ENCODE measurements at regions not wholly inside any gene's neighbourhood (a gene's known extent, or its start where the extent isn't known, plus 50 kb on each side); places are given as distances from the start of the nearest gene placed in this dataset.

DNA sequence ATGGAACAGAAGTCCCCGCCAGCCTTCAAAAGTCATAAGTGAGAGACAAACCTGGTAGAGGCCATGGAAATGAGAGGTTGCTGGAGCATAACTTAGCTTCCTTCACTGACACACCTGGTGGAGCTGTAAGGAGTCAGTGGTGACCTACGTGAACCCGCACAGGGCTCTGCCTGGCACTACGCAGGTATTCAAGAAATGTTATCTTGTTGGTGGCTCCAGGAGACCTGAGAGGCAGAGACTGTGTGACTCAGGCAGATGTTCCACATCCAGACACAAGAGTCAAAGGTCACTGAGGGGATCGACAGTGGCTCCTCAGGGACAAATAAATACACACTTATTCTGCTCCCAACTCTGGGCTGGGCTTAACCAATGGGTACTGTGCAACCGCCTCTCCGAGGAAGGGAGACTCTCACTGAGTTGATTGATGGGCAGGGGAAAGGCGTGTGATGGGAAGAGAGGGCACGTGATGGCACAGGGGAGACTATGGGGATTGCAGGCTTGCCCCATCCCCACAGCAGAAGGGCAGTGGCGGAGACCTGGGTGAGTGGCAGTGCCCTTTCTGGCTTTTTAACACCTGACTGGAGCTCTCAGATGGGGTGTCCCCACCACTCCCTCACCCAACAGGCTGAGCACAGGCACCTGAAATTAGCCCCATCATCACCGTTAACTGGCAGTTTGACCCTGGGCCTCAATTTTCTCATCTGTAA is 111.7 kb upstream of the SMAD3 start:
- in situ Hi-C loops (cut with MboI): no loop called here

More for the DNA sequence above, 111.7 kb upstream of the SMAD3 start:
- H3K4me1 ChIP-seq (ENCODE audit: control insufficient read depth, insufficient read depth, low read length): no peaks in the 10 kb centered on the region
- H3K4me3 ChIP-seq: no peak overlapping the region
- ChIA-PET POLR2A (interaction anchor here (0.6 kb wide), 1 partner anchor 50 kb away, joined by 5 read pairs; no protein-coding TSS in a partner anchor), CTCF (interaction anchor here (1.7 kb wide), 1 partner anchor 350 kb away, joined by 5 read pairs; no protein-coding TSS in a partner anchor), SMC1A (ENCODE audit: uncharacterized antibody, unreplicated experiment) (interaction anchor here (1.2 kb wide), 1 partner anchor 477 kb away, joined by 4 read pairs; no protein-coding TSS in a partner anchor), RAD21 (ENCODE audit: unreplicated experiment) (no interaction called here)
- no peak for TF ChIP-seq FOS (IDR thresholded peaks at IDR 0.05; ENCODE audit: borderline replicate concordance, extremely low read depth, insufficient read length)
- TF ChIP-seq, protein P1, sequence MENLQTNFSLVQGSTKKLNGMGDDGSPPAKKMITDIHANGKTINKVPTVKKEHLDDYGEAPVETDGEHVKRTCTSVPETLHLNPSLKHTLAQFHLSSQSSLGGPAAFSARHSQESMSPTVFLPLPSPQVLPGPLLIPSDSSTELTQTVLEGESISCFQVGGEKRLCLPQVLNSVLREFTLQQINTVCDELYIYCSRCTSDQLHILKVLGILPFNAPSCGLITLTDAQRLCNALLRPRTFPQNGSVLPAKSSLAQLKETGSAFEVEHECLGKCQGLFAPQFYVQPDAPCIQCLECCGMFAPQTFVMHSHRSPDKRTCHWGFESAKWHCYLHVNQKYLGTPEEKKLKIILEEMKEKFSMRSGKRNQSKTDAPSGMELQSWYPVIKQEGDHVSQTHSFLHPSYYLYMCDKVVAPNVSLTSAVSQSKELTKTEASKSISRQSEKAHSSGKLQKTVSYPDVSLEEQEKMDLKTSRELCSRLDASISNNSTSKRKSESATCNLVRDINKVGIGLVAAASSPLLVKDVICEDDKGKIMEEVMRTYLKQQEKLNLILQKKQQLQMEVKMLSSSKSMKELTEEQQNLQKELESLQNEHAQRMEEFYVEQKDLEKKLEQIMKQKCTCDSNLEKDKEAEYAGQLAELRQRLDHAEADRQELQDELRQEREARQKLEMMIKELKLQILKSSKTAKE (IDR thresholded peaks at IDR 0.05; ENCODE audit: low read depth, poor library complexity, severe bottlenecking): no peak
- TF ChIP-seq RBBP5 (conservative IDR thresholded peaks at IDR 0.05): no peak
- TF ChIP-seq, protein P2, sequence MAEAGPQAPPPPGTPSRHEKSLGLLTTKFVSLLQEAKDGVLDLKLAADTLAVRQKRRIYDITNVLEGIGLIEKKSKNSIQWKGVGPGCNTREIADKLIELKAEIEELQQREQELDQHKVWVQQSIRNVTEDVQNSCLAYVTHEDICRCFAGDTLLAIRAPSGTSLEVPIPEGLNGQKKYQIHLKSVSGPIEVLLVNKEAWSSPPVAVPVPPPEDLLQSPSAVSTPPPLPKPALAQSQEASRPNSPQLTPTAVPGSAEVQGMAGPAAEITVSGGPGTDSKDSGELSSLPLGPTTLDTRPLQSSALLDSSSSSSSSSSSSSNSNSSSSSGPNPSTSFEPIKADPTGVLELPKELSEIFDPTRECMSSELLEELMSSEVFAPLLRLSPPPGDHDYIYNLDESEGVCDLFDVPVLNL (IDR thresholded peaks at IDR 0.05; ENCODE audit: low read depth, low read length): no peak
- no peak for TF ChIP-seq CREB1 (IDR thresholded peaks at IDR 0.05; ENCODE audit: low read depth)
- no peak for TF ChIP-seq CBFB (IDR thresholded peaks at IDR 0.05; ENCODE audit: low read depth)
- TF ChIP-seq SMAD5 (IDR thresholded peaks at IDR 0.05; ENCODE audit: low read depth): no peak
- no peak for TF ChIP-seq BMI1 (IDR thresholded peaks at IDR 0.05; ENCODE audit: borderline replicate concordance)
- TF ChIP-seq, protein P3, sequence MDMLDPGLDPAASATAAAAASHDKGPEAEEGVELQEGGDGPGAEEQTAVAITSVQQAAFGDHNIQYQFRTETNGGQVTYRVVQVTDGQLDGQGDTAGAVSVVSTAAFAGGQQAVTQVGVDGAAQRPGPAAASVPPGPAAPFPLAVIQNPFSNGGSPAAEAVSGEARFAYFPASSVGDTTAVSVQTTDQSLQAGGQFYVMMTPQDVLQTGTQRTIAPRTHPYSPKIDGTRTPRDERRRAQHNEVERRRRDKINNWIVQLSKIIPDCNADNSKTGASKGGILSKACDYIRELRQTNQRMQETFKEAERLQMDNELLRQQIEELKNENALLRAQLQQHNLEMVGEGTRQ (IDR thresholded peaks at IDR 0.05; ENCODE audit: borderline replicate concordance, low read depth, low read length): no peak
- no peak for TF ChIP-seq EP300 (IDR thresholded peaks at IDR 0.05; ENCODE audit: borderline replicate concordance in 1 of 2, control insufficient read depth in 1 of 2, low read depth in 2 of 2, low read length in 2 of 2)
- no peak for TF ChIP-seq HDAC2 (IDR thresholded peaks at IDR 0.05)
- TF ChIP-seq BRCA1 (IDR thresholded peaks at IDR 0.05; ENCODE audit: low read depth, low read length): no peak
- TF ChIP-seq SUPT20H (IDR thresholded peaks at IDR 0.05; ENCODE audit: borderline replicate concordance, control insufficient read depth, low read depth, low read length): no peak
- no peak for TF ChIP-seq NBN (IDR thresholded peaks at IDR 0.05)
- TF ChIP-seq, protein P4, sequence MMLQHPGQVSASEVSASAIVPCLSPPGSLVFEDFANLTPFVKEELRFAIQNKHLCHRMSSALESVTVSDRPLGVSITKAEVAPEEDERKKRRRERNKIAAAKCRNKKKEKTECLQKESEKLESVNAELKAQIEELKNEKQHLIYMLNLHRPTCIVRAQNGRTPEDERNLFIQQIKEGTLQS (IDR thresholded peaks at IDR 0.05; ENCODE audit: borderline replicate concordance, extremely low read depth, low read depth, low read length): no peak
- H3K9me3 ChIP-seq (replicated peaks; ENCODE audit: control insufficient read depth, insufficient read depth, low read length): no peaks in the 10 kb centered on the region
- H3K27ac ChIP-seq (ENCODE audit: control insufficient read depth, insufficient read depth): no peak overlapping the region
- no peaks in the 10 kb centered on the region for H4K20me1 ChIP-seq (ENCODE audit: control insufficient read depth, insufficient read depth)
- H3K27me3 ChIP-seq (replicated peaks in 1 of 2; ENCODE audit: control insufficient read depth in 2 of 2, insufficient read depth in 2 of 2, low read length in 1 of 2): no peaks in the 10 kb centered on the region
- H2AFZ ChIP-seq (ENCODE audit: control insufficient read depth, low read depth, low read length): no peak overlapping the region
- no peaks in the 10 kb centered on the region for H3K36me3 ChIP-seq (ENCODE audit: control insufficient read depth in 2 of 2, insufficient read depth in 2 of 2, low read length in 1 of 2)
- 61% methylated on average over 11 of the region's 11 CpGs for WGBS (ENCODE audit: insufficient coverage, insufficient replicate concordance, low lambda C conversion rate, missing lambda C conversion rate)
- intact Hi-C loops (cut with micrococcal nuclease; ENCODE audit: unreplicated experiment): loop anchor here (5.0 kb wide), 1 partner anchor 244 kb away; no protein-coding TSS in a partner anchor
- FAIRE-seq: no peak
- DNase-seq (ENCODE audit: low read depth, low spot score): no peak
- H3K4me2 ChIP-seq (ENCODE audit: control insufficient read depth, insufficient read depth): no peak overlapping the region
- no peaks in the 10 kb centered on the region for H3K79me2 ChIP-seq (ENCODE audit: control insufficient read depth, insufficient read depth, low read length)
- no TSS peak for BruUV-seq (replicated peaks)
- ATAC-seq: no peak
- no peak overlapping the region for H3K9ac ChIP-seq (ENCODE audit: control insufficient read depth, insufficient read depth, low read length)
